ENCODE measurements at regions not wholly inside any gene's neighbourhood (a gene's known extent, or its start where the extent isn't known, plus 50 kb on each side); places are given as distances from the start of the nearest gene placed in this dataset.
"Not testable (repeated sequence)": the region's sequence is repeated elsewhere in the genome, so short reads cannot be mapped to it uniquely, and the experiment has no call there.

- DNase-seq: no peak
Observed at GRCh38 chr9:88875400-88876120, 115.7 kb upstream of the S1PR3 start.

GRCh38 chr9:88880199-88880598, 111.1 kb upstream of the S1PR3 start:
- no peak for DNase-seq

- DNase-seq: not testable (repeated sequence)
Observed at GRCh38 chr9:88884291-88884690, 107.0 kb upstream of the S1PR3 start.

GRCh38 chr9:88886762-88887161, 104.5 kb upstream of the S1PR3 start:
- not testable (repeated sequence) for DNase-seq

GRCh38 chr9:88889386-88889785, 101.9 kb upstream of the S1PR3 start:
- peak; percentile 6 for DNase-seq

GRCh38 chr9:88890546-88890945, 100.7 kb upstream of the S1PR3 start:
- DNase-seq: peak; percentile 5

GRCh38 chr9:88891040-88891439, 100.2 kb upstream of the S1PR3 start:
- no peak for DNase-seq

GRCh38 chr9:88892724-88893123, 98.5 kb upstream of the S1PR3 start:
- DNase-seq: no peak

- no peak for DNase-seq
Observed at GRCh38 chr9:88897081-88897480, 94.2 kb upstream of the S1PR3 start.

- no peak for DNase-seq
Observed at GRCh38 chr9:88898039-88898720, 93.1 kb upstream of the S1PR3 start.

GRCh38 chr9:88905506-88905905, 85.8 kb upstream of the S1PR3 start:
- no peak for DNase-seq

GRCh38 chr9:88915916-88916315, 75.4 kb upstream of the S1PR3 start:
- no peak for DNase-seq

- no peak for DNase-seq
Observed at GRCh38 chr9:88916894-88917293, 74.4 kb upstream of the S1PR3 start.

GRCh38 chr9:88917375-88917774, 73.9 kb upstream of the S1PR3 start:
- DNase-seq: no peak

- not testable (repeated sequence) for DNase-seq
Observed at GRCh38 chr9:88918537-88918936, 72.7 kb upstream of the S1PR3 start.

GRCh38 chr9:88920645-88921044, 70.6 kb upstream of the S1PR3 start:
- DNase-seq: no peak

- no peak for DNase-seq
Observed at GRCh38 chr9:88922091-88922490, 69.2 kb upstream of the S1PR3 start.

GRCh38 chr9:88923092-88923491, 68.2 kb upstream of the S1PR3 start:
- no peak for DNase-seq

GRCh38 chr9:88923653-88924288, 67.5 kb upstream of the S1PR3 start:
- no peak for DNase-seq

GRCh38 chr9:88925481-88925880, 65.8 kb upstream of the S1PR3 start:
- peak; percentile 39 for DNase-seq

- DNase-seq: no peak
Observed at GRCh38 chr9:88926781-88927505, 64.3 kb upstream of the S1PR3 start.

GRCh38 chr9:88927510-88927909, 63.8 kb upstream of the S1PR3 start:
- no peak for DNase-seq

- DNase-seq: no peak
Observed at GRCh38 chr9:88930716-88931115, 60.6 kb upstream of the S1PR3 start.
